Muscle of arm (tissue), 1 donor: ENCODE measurements at regions not wholly inside any gene's neighbourhood (a gene's known extent, or its start where the extent isn't known, plus 50 kb on each side); places are given as distances from the start of the nearest gene placed in this dataset.
"Not testable (repeated sequence)": the region's sequence is repeated elsewhere in the genome, so short reads cannot be mapped to it uniquely, and the experiment has no call there.

Experiments
- DNase-seq: peaks from one replicate; pipeline ENCODE4 v3.0.0-alpha.2; 2013

- no peak for DNase-seq
These were observed 182.4 kb upstream of the ADCY2 start for GRCh38 chr5:7213525-7213924.

DNA sequence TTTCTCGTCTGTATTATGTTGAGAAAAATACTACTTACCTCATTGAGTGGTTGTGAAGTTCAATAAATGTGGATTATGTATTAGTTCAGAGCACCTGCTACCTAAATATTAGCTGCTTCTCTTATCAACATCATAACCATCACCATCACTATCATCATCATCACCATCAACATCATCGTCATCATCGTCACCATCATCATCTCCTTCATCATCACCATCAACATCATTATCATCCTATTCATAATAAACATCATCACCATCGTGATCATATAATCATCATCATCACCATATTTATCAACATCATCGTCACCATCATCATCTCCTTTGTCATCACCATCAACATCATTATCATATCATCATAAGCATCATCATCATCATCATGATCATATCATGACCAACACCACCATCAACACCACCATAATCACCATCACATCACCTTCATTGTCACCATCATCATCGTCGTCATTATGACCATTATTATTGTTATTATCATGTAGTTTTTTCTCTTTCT is 181.0 kb upstream of the ADCY2 start:
- no peak for DNase-seq

GRCh38 chr5:7218141-7218540 is 177.8 kb upstream of the ADCY2 start:
- no peak for DNase-seq

DNA sequence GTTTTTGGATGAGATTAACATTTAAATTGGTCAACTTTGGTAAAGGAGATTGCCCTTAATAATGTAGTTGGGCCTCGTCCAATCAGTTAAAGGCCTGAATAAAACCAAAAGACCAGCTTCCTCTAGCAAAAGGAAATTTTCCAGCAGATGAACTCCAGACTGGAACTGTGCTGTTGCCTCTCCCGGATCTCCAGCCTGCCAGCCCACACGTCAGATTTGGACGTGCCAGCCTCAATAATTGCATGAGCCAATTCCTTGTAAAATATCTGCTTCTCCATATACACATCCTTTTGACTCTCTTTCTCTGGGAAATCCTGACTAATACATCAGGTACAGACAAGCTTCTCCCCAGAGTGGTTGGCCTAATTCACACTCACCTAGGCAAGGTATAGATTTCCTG is 175.8 kb upstream of the ADCY2 start:
- no peak for DNase-seq

DNA sequence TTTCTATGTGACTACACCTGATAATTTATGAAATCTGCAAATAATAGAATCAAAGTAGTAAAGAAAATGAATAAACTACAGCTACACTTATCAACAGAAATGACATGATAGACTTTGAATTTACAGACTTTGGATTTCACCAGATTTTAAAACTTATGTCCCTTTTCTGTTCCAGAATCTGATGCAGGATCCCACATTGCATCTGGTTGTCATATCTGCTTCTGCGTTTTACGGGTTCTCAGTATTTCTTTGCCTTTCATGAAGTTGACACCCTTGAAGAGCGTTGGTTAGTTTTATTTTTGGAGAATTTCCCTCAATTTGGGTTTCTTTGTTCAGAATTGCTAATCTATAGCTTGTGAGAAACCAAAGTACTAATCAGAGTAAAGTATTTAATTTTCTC is 174.9 kb upstream of the ADCY2 start:
- DNase-seq: no peak

DNA sequence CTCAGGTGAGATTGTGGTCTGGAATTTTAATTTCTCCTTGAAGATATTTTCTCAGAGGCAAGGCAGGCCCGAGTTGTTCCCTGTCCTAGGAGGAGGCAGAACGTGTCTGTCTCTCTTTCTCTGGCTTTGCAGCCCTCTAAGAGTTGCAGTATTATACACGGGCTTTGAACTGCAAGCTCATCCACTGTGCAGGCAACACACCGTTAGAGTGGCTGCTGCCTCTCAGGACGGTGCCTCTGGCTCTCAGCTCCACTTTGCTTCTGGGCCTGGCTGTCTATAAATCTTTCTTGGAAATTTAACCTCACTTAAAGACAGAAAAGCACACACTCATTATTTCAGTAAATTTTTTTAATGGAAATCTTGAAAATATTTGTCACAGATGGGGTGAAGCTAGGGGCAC is 170.1 kb upstream of the ADCY2 start:
- no peak for DNase-seq

DNA sequence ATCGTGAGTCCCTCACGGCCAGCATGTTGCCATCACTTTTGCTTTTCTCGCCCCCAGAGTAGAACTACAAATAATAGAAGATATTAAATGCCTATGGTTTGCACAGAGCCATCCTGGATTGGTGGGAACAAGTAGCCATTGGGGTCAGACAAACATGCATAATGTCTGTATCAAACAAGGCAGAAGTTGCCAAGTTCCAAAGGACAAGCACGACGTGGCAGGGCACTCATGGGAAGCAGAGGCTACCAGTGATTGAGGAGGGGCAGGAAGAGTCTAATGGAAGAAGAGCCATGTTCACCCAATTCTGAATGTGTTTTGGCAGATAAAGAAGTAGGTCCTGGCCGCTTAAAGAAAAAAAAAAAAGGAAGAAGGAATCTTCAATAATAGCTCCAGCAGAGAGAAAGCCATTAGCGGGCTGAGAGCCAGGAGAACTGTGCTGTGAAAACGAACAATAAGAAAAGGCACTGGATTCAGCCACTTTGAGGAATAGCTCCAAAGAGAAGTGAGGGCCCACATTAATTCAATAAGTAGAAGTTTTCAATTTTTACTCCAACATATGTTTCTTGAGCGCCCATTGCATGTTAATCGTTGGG is 153.7 kb upstream of the ADCY2 start:
- DNase-seq: peak; percentile 38

DNA sequence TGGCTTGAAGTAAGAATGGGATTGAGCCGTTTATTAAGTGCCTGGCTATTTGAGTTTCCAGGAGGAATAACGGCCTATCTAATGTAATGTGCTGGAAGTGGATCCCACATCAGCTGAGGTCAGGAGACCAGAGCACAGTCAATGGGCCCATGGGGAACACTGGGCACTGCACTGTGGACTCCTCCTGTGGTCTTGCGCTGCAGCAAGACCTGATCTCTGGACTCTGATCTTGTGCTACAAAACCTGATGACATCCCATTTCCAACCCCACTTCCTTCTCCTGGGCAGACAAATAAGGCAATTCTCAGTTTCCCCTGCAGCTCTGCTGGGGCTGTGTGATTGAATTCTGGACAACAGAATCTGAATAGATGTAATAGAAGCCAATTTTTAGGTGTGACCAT is 151.7 kb upstream of the ADCY2 start:
- DNase-seq: no peak

DNA sequence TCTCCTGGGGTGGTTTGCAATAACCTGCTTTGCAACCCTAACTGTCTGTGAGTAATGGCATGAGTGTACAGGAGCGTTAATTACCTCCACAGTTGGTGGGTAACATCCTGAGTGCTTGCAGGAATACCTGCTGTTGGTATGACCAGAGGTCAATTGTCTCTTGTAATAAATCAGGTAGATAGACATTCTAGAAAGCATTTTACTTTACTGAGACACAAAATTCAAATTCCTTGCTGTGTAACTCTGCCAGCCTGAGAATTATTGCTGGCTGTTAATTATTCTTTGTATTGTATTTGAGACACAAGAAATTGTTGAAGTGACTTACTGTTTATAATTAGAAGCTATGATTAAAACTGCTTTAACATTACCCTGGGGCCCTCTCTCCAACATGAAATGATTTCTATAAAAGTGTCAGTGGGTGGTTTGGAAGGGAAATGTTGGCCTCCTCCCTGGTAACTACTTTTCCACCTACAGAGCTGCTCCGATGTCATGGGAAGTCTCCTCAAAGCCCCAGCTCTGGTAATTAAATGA is 150.8 kb upstream of the ADCY2 start:
- no peak for DNase-seq

- DNase-seq: no peak
These were observed 149.7 kb upstream of the ADCY2 start for GRCh38 chr5:7246287-7246686.

GRCh38 chr5:7250004-7250403 is 145.9 kb upstream of the ADCY2 start:
- DNase-seq: no peak

DNA sequence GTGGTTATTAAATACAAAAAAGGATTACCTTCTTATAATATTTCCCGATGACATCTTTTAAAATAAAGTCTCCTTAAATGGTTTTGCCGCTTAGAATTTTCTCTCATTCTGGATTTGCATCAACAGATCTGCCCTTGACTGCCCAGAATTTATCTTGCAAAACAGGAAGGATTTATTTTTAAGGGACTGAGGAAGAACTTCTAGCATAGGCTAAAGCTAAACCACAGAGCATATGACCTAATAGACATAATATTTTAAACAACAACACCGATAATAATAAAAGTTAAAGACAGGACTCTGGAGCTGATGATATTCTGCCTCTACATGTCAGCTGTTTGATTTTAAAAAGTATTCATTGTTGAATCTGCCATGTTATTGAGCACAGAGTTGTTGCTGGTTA is 145.3 kb upstream of the ADCY2 start:
- no peak for DNase-seq

- no peak for DNase-seq
These were observed 144.8 kb upstream of the ADCY2 start for GRCh38 chr5:7251132-7251531.

- DNase-seq: peak; percentile 4
These were observed 134.9 kb upstream of the ADCY2 start for GRCh38 chr5:7261049-7261448.

DNA sequence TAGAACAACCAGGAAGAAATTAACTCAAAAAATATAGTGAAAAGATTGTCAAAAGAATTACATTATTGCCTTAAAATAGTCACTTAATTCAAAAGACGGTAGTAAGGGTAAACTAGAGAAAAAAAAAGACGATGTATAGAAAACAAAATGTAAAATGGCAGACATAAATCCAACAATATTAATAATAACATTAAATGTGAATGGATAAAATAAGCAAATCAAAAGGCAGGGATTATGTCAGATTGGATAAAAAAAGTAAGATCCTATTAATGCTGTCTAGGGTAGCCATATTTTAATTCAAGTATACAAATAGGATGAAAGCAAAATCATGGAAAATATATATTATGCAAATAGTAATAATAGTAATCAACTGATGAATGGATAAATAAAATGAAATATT is 134.0 kb upstream of the ADCY2 start:
- DNase-seq: no peak

DNA sequence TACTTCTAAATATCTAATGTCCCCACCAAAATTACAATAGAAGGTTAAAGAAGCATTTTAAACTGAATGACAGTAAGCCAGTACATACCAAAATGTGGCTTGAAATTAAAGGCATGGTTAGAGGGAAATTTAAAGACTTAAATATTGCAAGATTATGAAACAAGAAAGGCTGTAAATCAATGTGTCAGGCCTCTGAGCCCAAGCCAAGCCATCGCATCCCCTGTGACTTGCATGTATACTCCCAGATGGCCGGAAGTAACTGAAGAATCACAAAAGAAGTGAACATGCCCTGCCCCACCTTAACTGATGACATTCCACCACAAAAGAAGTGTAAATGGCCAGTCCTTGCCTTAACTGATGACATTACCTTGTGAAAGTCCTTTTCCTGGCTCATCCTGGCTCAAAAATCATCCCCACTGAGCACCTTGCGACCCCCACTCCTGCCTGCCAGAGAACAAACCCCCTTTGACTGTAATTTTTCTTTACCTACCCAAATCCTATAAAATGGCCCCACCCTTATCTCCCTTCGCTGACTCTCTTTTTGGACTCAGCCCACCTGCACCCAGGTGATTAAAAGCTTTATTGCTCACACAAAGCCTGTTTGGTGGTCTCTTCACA is 132.4 kb upstream of the ADCY2 start:
- not testable (repeated sequence) for DNase-seq

- not testable (repeated sequence) for DNase-seq
These were observed 130.2 kb upstream of the ADCY2 start for GRCh38 chr5:7265776-7266175.

- not testable (repeated sequence) for DNase-seq
These were observed 127.2 kb upstream of the ADCY2 start for GRCh38 chr5:7268722-7269121.

DNA sequence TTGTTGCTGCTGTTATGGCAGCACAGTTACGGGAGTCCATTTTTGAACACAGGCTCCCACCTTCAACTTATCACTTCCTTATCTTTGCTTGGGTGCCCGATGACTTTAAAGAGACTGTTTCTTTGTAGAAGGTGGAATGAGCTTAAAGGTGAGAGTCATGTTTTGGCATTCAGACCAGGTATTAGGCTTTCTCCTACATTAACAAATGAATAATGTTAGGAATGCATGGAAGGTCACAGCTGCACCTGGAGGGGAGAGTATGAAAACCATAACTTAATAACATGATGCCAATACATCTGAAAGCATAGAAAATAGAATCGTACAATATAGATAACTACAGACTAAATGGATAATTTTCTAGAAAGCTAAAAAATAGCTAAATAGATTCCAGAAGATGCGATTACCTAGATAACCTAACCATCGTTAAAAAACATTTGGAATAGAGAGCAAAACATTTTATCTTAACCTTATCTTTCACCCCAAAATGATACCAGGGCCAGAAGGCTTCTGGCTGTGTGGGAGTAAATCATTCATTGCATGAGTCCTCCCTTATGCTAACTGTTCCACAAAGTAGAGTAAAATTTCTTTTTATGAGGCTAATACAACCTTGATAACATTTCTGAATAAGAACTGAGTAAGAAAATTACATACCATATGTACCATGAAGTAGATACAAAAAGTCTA is 126.2 kb upstream of the ADCY2 start:
- no peak for DNase-seq

DNA sequence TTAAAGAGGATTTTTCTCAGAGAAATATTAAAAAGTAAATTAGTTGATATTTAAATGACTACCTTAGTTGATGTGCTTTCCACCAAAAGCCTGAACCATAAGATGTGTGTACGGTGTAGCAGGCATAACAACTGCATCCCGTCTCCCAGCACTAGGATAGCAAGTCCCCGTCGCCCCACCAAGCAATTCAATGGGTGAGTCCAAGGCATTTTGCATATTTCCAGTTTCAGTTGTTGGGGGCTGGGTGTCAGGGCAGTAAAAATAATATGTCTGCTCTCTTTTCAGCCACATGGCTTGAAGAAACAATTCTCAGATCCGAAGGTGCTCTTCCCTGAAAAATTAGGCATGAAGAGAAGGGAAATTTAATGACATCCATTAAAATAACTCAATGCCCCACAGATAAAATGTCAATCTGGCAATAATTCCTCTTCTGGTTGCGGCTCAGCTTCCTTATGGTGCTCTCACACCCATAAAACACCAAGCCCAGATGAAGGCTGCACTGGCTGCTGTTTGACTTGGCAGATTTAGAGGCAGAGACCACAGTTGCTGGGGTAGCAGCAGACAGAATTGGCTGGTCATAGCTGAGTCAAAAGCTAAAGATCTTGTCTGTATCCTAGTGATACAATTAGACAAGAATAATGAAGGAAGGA is 124.4 kb upstream of the ADCY2 start:
- DNase-seq: no peak

DNA sequence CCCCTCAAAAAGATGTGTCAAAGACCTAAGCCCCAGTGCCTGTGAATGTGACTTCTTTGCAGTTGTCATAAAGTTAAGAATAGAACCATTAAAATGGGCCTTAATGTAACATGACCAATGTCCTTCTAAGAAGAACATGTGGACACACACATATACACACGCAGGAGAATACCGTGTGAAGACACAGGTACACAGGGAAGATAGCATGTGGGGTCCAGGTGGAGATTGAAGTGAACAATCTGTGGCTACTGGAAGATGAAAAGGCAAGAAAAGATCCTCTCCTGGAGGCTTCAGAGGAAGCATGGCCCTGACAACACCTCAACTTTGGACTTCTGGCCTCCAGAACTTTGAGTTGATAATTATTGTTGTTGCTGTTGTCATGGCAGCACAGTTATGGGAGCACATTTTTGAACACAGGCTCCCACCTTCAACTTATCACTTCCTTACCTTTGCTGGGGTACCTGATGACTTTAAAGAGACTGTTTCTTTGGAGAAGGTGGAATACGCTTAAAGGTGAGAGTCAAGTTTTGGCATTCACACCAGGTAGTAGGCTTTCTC is 123.5 kb upstream of the ADCY2 start:
- no peak for DNase-seq

DNA sequence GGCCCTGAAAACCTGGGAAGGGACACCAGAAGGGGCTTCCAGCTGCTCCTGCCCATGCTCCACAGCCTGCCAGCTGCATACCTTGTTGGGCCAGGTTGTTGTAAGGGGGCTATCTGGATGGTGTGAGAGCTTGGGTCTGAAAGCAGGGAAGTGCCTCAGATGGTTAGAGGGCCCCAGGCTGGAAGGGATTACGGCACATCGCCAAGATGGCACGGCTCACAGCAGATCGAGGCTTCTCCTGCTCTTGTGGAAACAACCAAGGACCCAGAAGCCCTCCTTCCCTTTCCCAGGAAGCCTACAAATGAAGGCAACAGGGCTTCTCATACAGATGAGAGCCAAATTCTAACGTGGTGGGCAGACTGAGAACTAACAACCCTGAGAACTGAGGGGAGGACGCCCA is 121.7 kb upstream of the ADCY2 start:
- no peak for DNase-seq
